Panc1 (cell line): ENCODE measurements at regions not wholly inside any gene's neighbourhood (a gene's known extent, or its start where the extent isn't known, plus 50 kb on each side); places are given as distances from the start of the nearest gene placed in this dataset.

Experiments
- POLR2AphosphoS5 ChIP-seq: IDR thresholded peaks from 2 replicates; pipeline ENCODE4 v1.6.1; 2012; ENCODE audit warnings: mild to moderate bottlenecking, low read depth, low read length, moderate library complexity
- TF ChIP-seq, protein P1 (sequence below): fragments of 450-650 bp; IDR thresholded peaks from 2 replicates; pipeline ENCODE4 v1.5.1; 2017; ENCODE audit warnings: mild to moderate bottlenecking

DNA sequence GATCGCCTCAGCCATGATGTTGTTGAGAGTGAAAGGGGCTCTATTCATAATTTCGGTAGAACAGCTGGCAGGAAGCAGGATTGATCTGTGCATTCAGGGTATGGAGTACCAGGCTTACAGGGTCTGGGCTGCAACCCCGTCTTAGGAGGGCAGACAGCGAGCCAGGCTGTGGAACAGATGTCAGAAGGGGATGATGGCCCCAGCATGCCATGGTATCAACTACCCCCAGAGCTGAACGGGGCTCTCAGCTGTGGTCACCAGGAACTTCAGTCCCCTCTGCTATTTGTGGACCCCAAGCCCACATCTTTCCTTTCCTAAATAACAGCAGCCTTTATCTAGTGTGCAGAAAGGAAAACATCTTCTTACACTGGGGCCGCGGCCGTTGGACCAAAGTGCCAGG lies 422.2 kb upstream of the SALL3 start:
- TF ChIP-seq, protein P1, sequence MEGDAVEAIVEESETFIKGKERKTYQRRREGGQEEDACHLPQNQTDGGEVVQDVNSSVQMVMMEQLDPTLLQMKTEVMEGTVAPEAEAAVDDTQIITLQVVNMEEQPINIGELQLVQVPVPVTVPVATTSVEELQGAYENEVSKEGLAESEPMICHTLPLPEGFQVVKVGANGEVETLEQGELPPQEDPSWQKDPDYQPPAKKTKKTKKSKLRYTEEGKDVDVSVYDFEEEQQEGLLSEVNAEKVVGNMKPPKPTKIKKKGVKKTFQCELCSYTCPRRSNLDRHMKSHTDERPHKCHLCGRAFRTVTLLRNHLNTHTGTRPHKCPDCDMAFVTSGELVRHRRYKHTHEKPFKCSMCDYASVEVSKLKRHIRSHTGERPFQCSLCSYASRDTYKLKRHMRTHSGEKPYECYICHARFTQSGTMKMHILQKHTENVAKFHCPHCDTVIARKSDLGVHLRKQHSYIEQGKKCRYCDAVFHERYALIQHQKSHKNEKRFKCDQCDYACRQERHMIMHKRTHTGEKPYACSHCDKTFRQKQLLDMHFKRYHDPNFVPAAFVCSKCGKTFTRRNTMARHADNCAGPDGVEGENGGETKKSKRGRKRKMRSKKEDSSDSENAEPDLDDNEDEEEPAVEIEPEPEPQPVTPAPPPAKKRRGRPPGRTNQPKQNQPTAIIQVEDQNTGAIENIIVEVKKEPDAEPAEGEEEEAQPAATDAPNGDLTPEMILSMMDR, result no peak
- TF ChIP-seq POLR2AphosphoS5, result no peak
